HCT116 (cell line): ENCODE measurements at regions not wholly inside any gene's neighbourhood (a gene's known extent, or its start where the extent isn't known, plus 50 kb on each side); places are given as distances from the start of the nearest gene placed in this dataset.

Source experiments
- CEBPB ChIP-seq: IDR thresholded peaks from 2 replicates; pipeline ENCODE4 v1.6.1; 2012; ENCODE audit warnings: low read depth
- CTCF ChIP-seq, 3 experiments: fragments of 200-600 bp in 1 of 3; sonication (generic) in 1 of 3; IDR thresholded peaks in 2 of 3; conservative IDR thresholded peaks in 1 of 3; 2 replicates each; pipeline ENCODE4 v1.5.1; 2012 to 2017; ENCODE audit warnings: low read depth in 2 of 3, low read length in 2 of 3, antibody characterized with exemption in 1 of 3, borderline replicate concordance in 1 of 3, control low read depth in 1 of 3, mild to moderate bottlenecking in 1 of 3, mixed read lengths in 1 of 3, mixed run types in 1 of 3, moderate library complexity in 1 of 3; ENCODE audit not compliant: insufficient read depth in 1 of 3
- ELF1 ChIP-seq: IDR thresholded peaks from 2 replicates; pipeline ENCODE4 v1.6.1; 2012; ENCODE audit warnings: low read depth, borderline replicate concordance
- EZH2 ChIP-seq: fragments of 200-600 bp; sonication (generic); IDR thresholded peaks from 2 replicates; pipeline ENCODE4 v1.6.1; 2017; ENCODE audit warnings: antibody characterized with exemption, mixed run types
- EZH2phosphoT487 ChIP-seq: fragments of 200-600 bp; IDR thresholded peaks from 2 replicates; pipeline ENCODE4 v1.6.1; 2018; ENCODE audit warnings: antibody characterized with exemption, borderline replicate concordance
- JUND ChIP-seq: IDR thresholded peaks from 2 replicates; pipeline ENCODE4 v1.6.1; 2012
- MAX ChIP-seq: IDR thresholded peaks from 2 replicates; pipeline ENCODE4 v1.6.1; 2012
- POLR2A ChIP-seq: IDR thresholded peaks from 2 replicates; pipeline ENCODE4 v1.7.0; 2011; ENCODE audit warnings: borderline replicate concordance; ENCODE audit not compliant: insufficient read depth, insufficient read length; ENCODE audit errors: extremely low read depth
- RAD21 ChIP-seq: IDR thresholded peaks from 2 replicates; pipeline ENCODE4 v1.6.1; 2012; ENCODE audit warnings: low read depth, mild to moderate bottlenecking
- REST ChIP-seq: IDR thresholded peaks from 2 replicates; pipeline ENCODE4 v1.6.1; 2012; ENCODE audit warnings: low read depth
- SP1 ChIP-seq: IDR thresholded peaks from 2 replicates; pipeline ENCODE4 v1.6.1; 2012; ENCODE audit warnings: low read depth
- ZBTB33 ChIP-seq: IDR thresholded peaks from 2 replicates; pipeline ENCODE4 v1.6.1; 2011; ENCODE audit warnings: mild to moderate bottlenecking, low read length, moderate library complexity; ENCODE audit not compliant: insufficient replicate concordance; ENCODE audit errors: extremely low read depth
- ZFX ChIP-seq: fragments of 450-650 bp; IDR thresholded peaks from 2 replicates; pipeline ENCODE4 v1.6.1; 2017

- no peak for TF ChIP-seq EZH2
- TF ChIP-seq REST, result no peak
- TF ChIP-seq CTCF (IDR thresholded peaks at IDR 0.05 in 2 of 3, conservative IDR thresholded peaks at IDR 0.05 in 1 of 3; ENCODE audit: borderline replicate concordance in 1 of 3, insufficient read depth in 1 of 3, low read depth in 2 of 3, low read length in 2 of 3), result no peak
- TF ChIP-seq ELF1, result no peak
- no peak for TF ChIP-seq EZH2phosphoT487
- TF ChIP-seq ZFX, result no peak
- no peak for TF ChIP-seq CEBPB
- TF ChIP-seq SP1, result no peak
- TF ChIP-seq JUND, result no peak
- TF ChIP-seq ZBTB33, result no peak
- no peak for TF ChIP-seq POLR2A
- TF ChIP-seq MAX, result no peak
- TF ChIP-seq RAD21, result no peak
Observed at GRCh38 chr15:95664450-95664849, 666.0 kb upstream of the NR2F2 start.
